WERI-Rb-1 (cell line): ENCODE measurements at regions not wholly inside any gene's neighbourhood (a gene's known extent, or its start where the extent isn't known, plus 50 kb on each side); places are given as distances from the start of the nearest gene placed in this dataset.

Experiments
- DNase-seq: peaks from one replicate; pipeline ENCODE4 v3.0.0-alpha.2; 2020
- H3K27ac ChIP-seq: fragments of 250-450 bp; sonication (Bioruptor Pico); 2 replicates; pipeline ENCODE4 v1.5.1; 2020; ENCODE audit warnings: mild to moderate bottlenecking, moderate library complexity
- H3K27me3 ChIP-seq: fragments of 250-450 bp; sonication (Bioruptor Pico); 2 replicates; pipeline ENCODE4 v1.5.1; 2021; ENCODE audit warnings: mild to moderate bottlenecking, low read depth, moderate library complexity; ENCODE audit not compliant: insufficient read depth, severe bottlenecking
- H3K36me3 ChIP-seq: fragments of 250-450 bp; sonication (Bioruptor Pico); 2 replicates; pipeline ENCODE4 v1.5.1; 2020; ENCODE audit warnings: mild to moderate bottlenecking, moderate library complexity
- H3K4me3 ChIP-seq: 2 replicates; pipeline ENCODE4 v1.5.1; 2011; ENCODE audit warnings: low read depth, mild to moderate bottlenecking, control low read depth, low read length
- H3K9me3 ChIP-seq: fragments of 250-450 bp; sonication (Bioruptor Pico); 2 replicates; pipeline ENCODE4 v1.5.1; 2021; ENCODE audit warnings: mild to moderate bottlenecking, moderate library complexity; ENCODE audit not compliant: severe bottlenecking
- TF ChIP-seq, protein P1 (sequence below): IDR thresholded peaks from 2 replicates; pipeline ENCODE4 v1.5.1; 2011; ENCODE audit warnings: low read depth, mild to moderate bottlenecking, control low read depth, inconsistent platforms, low read length

GRCh38 chr4:59637596-59637995 lies 1562.5 kb upstream of the ADGRL3 start:
- TF ChIP-seq, protein P1, sequence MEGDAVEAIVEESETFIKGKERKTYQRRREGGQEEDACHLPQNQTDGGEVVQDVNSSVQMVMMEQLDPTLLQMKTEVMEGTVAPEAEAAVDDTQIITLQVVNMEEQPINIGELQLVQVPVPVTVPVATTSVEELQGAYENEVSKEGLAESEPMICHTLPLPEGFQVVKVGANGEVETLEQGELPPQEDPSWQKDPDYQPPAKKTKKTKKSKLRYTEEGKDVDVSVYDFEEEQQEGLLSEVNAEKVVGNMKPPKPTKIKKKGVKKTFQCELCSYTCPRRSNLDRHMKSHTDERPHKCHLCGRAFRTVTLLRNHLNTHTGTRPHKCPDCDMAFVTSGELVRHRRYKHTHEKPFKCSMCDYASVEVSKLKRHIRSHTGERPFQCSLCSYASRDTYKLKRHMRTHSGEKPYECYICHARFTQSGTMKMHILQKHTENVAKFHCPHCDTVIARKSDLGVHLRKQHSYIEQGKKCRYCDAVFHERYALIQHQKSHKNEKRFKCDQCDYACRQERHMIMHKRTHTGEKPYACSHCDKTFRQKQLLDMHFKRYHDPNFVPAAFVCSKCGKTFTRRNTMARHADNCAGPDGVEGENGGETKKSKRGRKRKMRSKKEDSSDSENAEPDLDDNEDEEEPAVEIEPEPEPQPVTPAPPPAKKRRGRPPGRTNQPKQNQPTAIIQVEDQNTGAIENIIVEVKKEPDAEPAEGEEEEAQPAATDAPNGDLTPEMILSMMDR: no peak
- Histone ChIP-seq H3K36me3 (no peaks in the 10 kb centered on the region), H3K27ac (no peak overlapping the region), H3K27me3 (no peaks in the 10 kb centered on the region), H3K9me3 (no peaks in the 10 kb centered on the region), H3K4me3 (no peak overlapping the region)
- DNase-seq: no peak

DNA sequence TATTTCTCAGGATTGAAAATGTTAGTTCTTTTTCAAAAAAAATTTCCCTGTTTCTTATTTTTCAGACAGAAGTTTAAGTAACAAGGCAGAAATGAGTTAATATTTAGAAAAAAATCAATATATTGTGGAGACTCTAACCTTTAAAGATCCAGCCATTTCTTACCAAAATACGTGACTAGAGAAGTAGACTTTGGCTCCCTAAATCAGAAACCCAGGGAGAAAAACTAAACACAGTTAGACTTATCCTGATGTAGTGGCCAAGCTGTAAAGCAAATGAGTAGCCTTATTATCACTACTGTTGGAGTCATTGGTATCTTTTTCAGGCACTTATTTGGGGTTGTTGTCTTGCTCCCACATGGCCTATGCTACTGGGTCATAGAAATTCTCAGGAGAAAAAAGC lies 1556.4 kb upstream of the ADGRL3 start:
- Histone ChIP-seq H3K27ac (no peak overlapping the region), H3K9me3 (no peaks in the 10 kb centered on the region), H3K36me3 (no peaks in the 10 kb centered on the region), H3K4me3 (no peak overlapping the region), H3K27me3 (no peaks in the 10 kb centered on the region)
- DNase-seq: no peak
- TF ChIP-seq, protein P1: no peak

DNA sequence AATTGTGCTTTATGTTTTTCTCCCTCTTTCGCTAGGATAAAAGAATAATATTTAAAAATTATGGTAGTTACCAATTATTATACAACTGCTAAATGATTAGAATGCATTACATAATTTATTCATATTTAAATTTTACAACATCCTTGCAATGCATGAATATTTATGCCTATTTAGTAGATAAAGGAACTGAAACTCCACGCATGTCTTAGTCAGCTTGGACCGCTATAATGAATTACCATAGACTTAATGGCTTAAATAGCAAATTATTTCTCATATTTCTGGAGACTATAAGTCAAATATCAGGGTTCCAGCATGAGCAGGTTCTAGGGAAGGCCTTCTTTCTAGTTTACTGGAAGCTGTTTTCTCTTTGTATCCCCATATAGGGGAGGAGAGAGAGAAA lies 1555.4 kb upstream of the ADGRL3 start:
- TF ChIP-seq, protein P1: no peak
- no peak overlapping the region for H3K27ac ChIP-seq
- no peaks in the 10 kb centered on the region for H3K36me3 ChIP-seq
- no peaks in the 10 kb centered on the region for H3K27me3 ChIP-seq
- DNase-seq: no peak
- no peaks in the 10 kb centered on the region for H3K9me3 ChIP-seq
- no peak overlapping the region for H3K4me3 ChIP-seq

GRCh38 chr4:59646082-59646481 lies 1554.0 kb upstream of the ADGRL3 start:
- TF ChIP-seq, protein P1: no peak
- H3K9me3 ChIP-seq: no peaks in the 10 kb centered on the region
- no peak overlapping the region for H3K27ac ChIP-seq
- DNase-seq: no peak
- H3K4me3 ChIP-seq: no peak overlapping the region
- H3K36me3 ChIP-seq: no peaks in the 10 kb centered on the region
- no peaks in the 10 kb centered on the region for H3K27me3 ChIP-seq

DNA sequence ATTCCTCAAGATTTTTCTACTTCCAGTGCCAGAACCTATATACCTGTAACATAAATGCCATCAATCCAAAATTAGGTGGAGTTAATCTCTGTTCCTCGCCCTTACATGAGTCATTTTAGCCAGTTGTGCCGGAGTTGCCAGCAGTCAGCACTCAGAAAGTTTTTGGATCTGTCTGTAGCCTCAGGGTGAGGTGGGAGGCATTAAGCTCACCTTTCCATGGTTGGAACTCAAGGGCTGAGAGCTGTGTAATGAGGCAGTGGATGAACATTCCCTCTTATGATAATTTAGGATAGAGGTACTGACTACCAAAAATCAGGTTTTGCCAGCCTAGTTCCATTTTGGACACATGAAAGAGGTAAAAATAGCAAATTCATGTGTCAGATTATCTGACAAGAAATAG lies 1553.1 kb upstream of the ADGRL3 start:
- no peak for DNase-seq
- TF ChIP-seq, protein P1: no peak
- Histone ChIP-seq H3K9me3 (no peaks in the 10 kb centered on the region), H3K27me3 (no peaks in the 10 kb centered on the region), H3K36me3 (no peaks in the 10 kb centered on the region), H3K27ac (no peak overlapping the region), H3K4me3 (no peak overlapping the region)

- no peak for DNase-seq
- Histone ChIP-seq H3K9me3 (no peaks in the 10 kb centered on the region), H3K4me3 (no peak overlapping the region), H3K36me3 (no peaks in the 10 kb centered on the region), H3K27ac (no peak overlapping the region), H3K27me3 (no peaks in the 10 kb centered on the region)
- TF ChIP-seq, protein P1: no peak
Observed at GRCh38 chr4:59647500-59647899, 1552.6 kb upstream of the ADGRL3 start.
